Smooth muscle cell (in vitro differentiated cells): ENCODE measurements at regions not wholly inside any gene's neighbourhood (a gene's known extent, or its start where the extent isn't known, plus 50 kb on each side); places are given as distances from the start of the nearest gene placed in this dataset.

Experiments used
- DNase-seq: peaks from one replicate; lab custom pipeline; 2025; ENCODE audit not compliant: unreplicated experiment; lab: John Stamatoyannopoulos, UW
- H2AFZ ChIP-seq: fragments of 200-600 bp; sonication (generic); 2 replicates; pipeline ENCODE4 v1.6.0; 2016; ENCODE audit warnings: antibody characterized with exemption, low read depth, mild to moderate bottlenecking
- H3F3A ChIP-seq: fragments of 200-600 bp; sonication (generic); 2 replicates; pipeline ENCODE4 v1.6.0; 2017; ENCODE audit warnings: antibody characterized with exemption, low read depth
- H3K27ac ChIP-seq: fragments of 200-600 bp; sonication (generic); 2 replicates; pipeline ENCODE4 v1.5.1; 2016; ENCODE audit warnings: low read depth, mild to moderate bottlenecking
- H3K27me3 ChIP-seq: fragments of 200-600 bp; sonication (generic); 2 replicates; pipeline ENCODE4 v1.6.1; 2016; ENCODE audit warnings: low read depth, mild to moderate bottlenecking
- H3K36me3 ChIP-seq: fragments of 200-600 bp; sonication (generic); 2 replicates; pipeline ENCODE4 v1.5.1; 2016; ENCODE audit warnings: low read depth
- H3K4me1 ChIP-seq: fragments of 200-600 bp; sonication (generic); 2 replicates; pipeline ENCODE4 v1.5.1; 2016; ENCODE audit warnings: low read depth
- H3K4me2 ChIP-seq: fragments of 200-600 bp; sonication (generic); 2 replicates; pipeline ENCODE4 v1.6.0; 2016; ENCODE audit warnings: mild to moderate bottlenecking
- H3K4me3 ChIP-seq: fragments of 200-600 bp; sonication (generic); 2 replicates; pipeline ENCODE4 v1.5.1; 2016; ENCODE audit warnings: mild to moderate bottlenecking
- H3K79me2 ChIP-seq: fragments of 200-600 bp; sonication (generic); 2 replicates; pipeline ENCODE4 v1.6.0; 2016; ENCODE audit warnings: low read depth, mild to moderate bottlenecking
- H3K9ac ChIP-seq: fragments of 200-600 bp; sonication (generic); 2 replicates; pipeline ENCODE4 v1.6.0; 2016; ENCODE audit warnings: low read depth
- H3K9me3 ChIP-seq: fragments of 200-600 bp; sonication (generic); replicated peaks from 2 replicates; pipeline ENCODE4 v1.5.1; 2016; ENCODE audit warnings: low read depth
- H4K20me1 ChIP-seq: fragments of 200-600 bp; sonication (generic); 2 replicates; pipeline ENCODE4 v1.6.0; 2016; ENCODE audit warnings: low read depth
- CTCF ChIP-seq: fragments of 200-600 bp; sonication (generic); IDR thresholded peaks from 2 replicates; pipeline ENCODE4 v1.5.1; 2017; ENCODE audit warnings: borderline replicate concordance, mild to moderate bottlenecking, antibody characterized with exemption; ENCODE audit not compliant: insufficient read depth, poor library complexity, severe bottlenecking
- WGBS: methylation state at CpG from one replicate; pipeline ENCODE4 v1.1.7; 2016; ENCODE audit warnings: low lambda C conversion rate; 5-methylcytosine and 5-hydroxymethylcytosine counted together

GRCh38 chr9:3045153-3045552, 201.3 kb upstream of the PUM3 start:
- Histone ChIP-seq H3K4me1 (no peaks in the 10 kb centered on the region), H3K4me2 (no peak overlapping the region), H3F3A (no peaks in the 10 kb centered on the region), H3K79me2 (no peaks in the 10 kb centered on the region), H2AFZ (no peak overlapping the region), H3K9ac (no peak overlapping the region), H3K4me3 (no peak overlapping the region), H3K27me3 (no peaks in the 10 kb centered on the region), H3K36me3 (no peaks in the 10 kb centered on the region), H4K20me1 (no peaks in the 10 kb centered on the region), H3K9me3 (no peaks in the 10 kb centered on the region), H3K27ac (no peak overlapping the region)
- DNase-seq, result no peak
- no peak for TF ChIP-seq CTCF
- WGBS, result 90% methylated on average over 1 of the region's 1 CpG

GRCh38 chr9:3043369-3043768, 199.5 kb upstream of the PUM3 start:
- Histone ChIP-seq H3K4me1 (no peaks in the 10 kb centered on the region), H3K27me3 (no peaks in the 10 kb centered on the region), H3K4me3 (no peak overlapping the region), H3F3A (no peaks in the 10 kb centered on the region), H2AFZ (no peak overlapping the region), H3K36me3 (no peaks in the 10 kb centered on the region), H3K79me2 (no peaks in the 10 kb centered on the region), H3K4me2 (no peak overlapping the region), H4K20me1 (no peaks in the 10 kb centered on the region), H3K9me3 (no peaks in the 10 kb centered on the region), H3K27ac (no peak overlapping the region), H3K9ac (no peak overlapping the region)
- 58% methylated on average over 4 of the region's 4 CpGs for WGBS
- TF ChIP-seq CTCF, result no peak
- no peak for DNase-seq

- no peaks in the 10 kb centered on the region for H3K27me3 ChIP-seq
- no peaks in the 10 kb centered on the region for H3K79me2 ChIP-seq
- no peak overlapping the region for H3K4me2 ChIP-seq
- no peaks in the 10 kb centered on the region for H4K20me1 ChIP-seq
- 84% methylated on average over 3 of the region's 3 CpGs for WGBS
- H3F3A ChIP-seq, result no peaks in the 10 kb centered on the region
- TF ChIP-seq CTCF, result no peak
- H3K27ac ChIP-seq, result no peak overlapping the region
- no peak overlapping the region for H3K9ac ChIP-seq
- no peak for DNase-seq
- H3K36me3 ChIP-seq, result no peaks in the 10 kb centered on the region
- no peak overlapping the region for H3K4me3 ChIP-seq
- no peaks in the 10 kb centered on the region for H3K4me1 ChIP-seq
- H3K9me3 ChIP-seq, result no peaks in the 10 kb centered on the region
- no peak overlapping the region for H2AFZ ChIP-seq
Observed at GRCh38 chr9:3040761-3041160, 196.9 kb upstream of the PUM3 start.

- Histone ChIP-seq H3K27ac (no peak overlapping the region), H3K9ac (no peak overlapping the region), H3K36me3 (no peaks in the 10 kb centered on the region), H3K27me3 (no peaks in the 10 kb centered on the region), H3K9me3 (no peaks in the 10 kb centered on the region), H3K79me2 (no peaks in the 10 kb centered on the region), H3K4me3 (no peak overlapping the region), H3K4me2 (no peak overlapping the region), H2AFZ (no peak overlapping the region), H3K4me1 (no peaks in the 10 kb centered on the region), H3F3A (no peaks in the 10 kb centered on the region), H4K20me1 (no peaks in the 10 kb centered on the region)
- no peak for DNase-seq
- 63% methylated on average over 1 of the region's 1 CpG for WGBS
- TF ChIP-seq CTCF, result no peak
Observed at GRCh38 chr9:3036333-3036700, 192.4 kb upstream of the PUM3 start.
